ENCODE measurements at regions not wholly inside any gene's neighbourhood (a gene's known extent, or its start where the extent isn't known, plus 50 kb on each side); places are given as distances from the start of the nearest gene placed in this dataset.

- Mint-ChIP-seq H3K27ac (peak overlapping the region; percentile 74), H3K4me3 (no peak overlapping the region), H3K36me3 (no peaks in the 10 kb centered on the region), H3K9me3 (no peaks in the 10 kb centered on the region), H3K27me3 (ENCODE audit: low read depth) (no peaks in the 10 kb centered on the region), H3K4me1 (peaks cover 28% of the 10 kb centered on the region)
- TF ChIP-seq, protein P1, sequence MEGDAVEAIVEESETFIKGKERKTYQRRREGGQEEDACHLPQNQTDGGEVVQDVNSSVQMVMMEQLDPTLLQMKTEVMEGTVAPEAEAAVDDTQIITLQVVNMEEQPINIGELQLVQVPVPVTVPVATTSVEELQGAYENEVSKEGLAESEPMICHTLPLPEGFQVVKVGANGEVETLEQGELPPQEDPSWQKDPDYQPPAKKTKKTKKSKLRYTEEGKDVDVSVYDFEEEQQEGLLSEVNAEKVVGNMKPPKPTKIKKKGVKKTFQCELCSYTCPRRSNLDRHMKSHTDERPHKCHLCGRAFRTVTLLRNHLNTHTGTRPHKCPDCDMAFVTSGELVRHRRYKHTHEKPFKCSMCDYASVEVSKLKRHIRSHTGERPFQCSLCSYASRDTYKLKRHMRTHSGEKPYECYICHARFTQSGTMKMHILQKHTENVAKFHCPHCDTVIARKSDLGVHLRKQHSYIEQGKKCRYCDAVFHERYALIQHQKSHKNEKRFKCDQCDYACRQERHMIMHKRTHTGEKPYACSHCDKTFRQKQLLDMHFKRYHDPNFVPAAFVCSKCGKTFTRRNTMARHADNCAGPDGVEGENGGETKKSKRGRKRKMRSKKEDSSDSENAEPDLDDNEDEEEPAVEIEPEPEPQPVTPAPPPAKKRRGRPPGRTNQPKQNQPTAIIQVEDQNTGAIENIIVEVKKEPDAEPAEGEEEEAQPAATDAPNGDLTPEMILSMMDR (IDR thresholded peaks at IDR 0.05; ENCODE audit: unreplicated experiment), result no peak
- DNase-seq (ENCODE audit: low spot score in 2 of 2, unreplicated experiment in 2 of 2), result no peak
These were observed 199.6 kb downstream of the BCL11A start for GRCh38 chr2:60353863-60354262.

- no peaks in the 10 kb centered on the region for H3K9me3 Mint-ChIP-seq
- H3K4me3 Mint-ChIP-seq, result no peak overlapping the region
- H3K27me3 Mint-ChIP-seq (ENCODE audit: low read depth), result no peaks in the 10 kb centered on the region
- peak overlapping the region; percentile 74 for H3K27ac Mint-ChIP-seq
- no peaks in the 10 kb centered on the region for H3K36me3 Mint-ChIP-seq
- peaks cover 28% of the 10 kb centered on the region for H3K4me1 Mint-ChIP-seq
- TF ChIP-seq, protein P1 (IDR thresholded peaks at IDR 0.05; ENCODE audit: unreplicated experiment), result no peak
- no peak for DNase-seq (ENCODE audit: low spot score in 2 of 2, unreplicated experiment in 2 of 2)
These were observed 200.1 kb downstream of the BCL11A start for GRCh38 chr2:60353406-60353800.

- Mint-ChIP-seq H3K4me3 (no peak overlapping the region), H3K4me1 (peaks cover 28% of the 10 kb centered on the region), H3K27ac (peak overlapping the region; percentile 74), H3K9me3 (no peaks in the 10 kb centered on the region), H3K27me3 (ENCODE audit: low read depth) (no peaks in the 10 kb centered on the region), H3K36me3 (no peaks in the 10 kb centered on the region)
- TF ChIP-seq, protein P1 (IDR thresholded peaks at IDR 0.05; ENCODE audit: unreplicated experiment), result no peak
- DNase-seq (ENCODE audit: low spot score in 2 of 2, unreplicated experiment in 2 of 2), result no peak
These were observed 200.7 kb downstream of the BCL11A start for GRCh38 chr2:60352491-60353405.

DNA sequence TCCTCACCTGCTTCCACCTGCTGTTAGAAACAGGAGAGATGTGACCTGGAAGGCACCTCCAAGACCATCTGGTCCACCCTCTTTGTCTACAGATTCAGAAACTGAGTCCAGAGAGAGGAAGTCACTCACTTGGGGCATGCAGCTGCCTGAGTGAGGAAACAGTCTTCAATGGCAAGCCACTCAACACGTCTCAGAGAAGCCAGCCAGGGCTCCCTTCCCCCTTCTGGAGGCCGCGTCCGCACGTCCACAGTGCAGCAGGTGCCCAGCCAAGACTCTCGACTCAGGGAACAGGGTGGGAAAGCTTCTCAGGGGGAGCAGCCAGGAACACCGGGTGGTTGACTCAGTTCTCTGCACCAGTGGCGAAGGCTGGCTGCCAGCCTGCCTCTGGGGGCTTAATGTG lies 201.7 kb downstream of the BCL11A start:
- Mint-ChIP-seq H3K36me3 (peaks cover 3% of the 10 kb centered on the region), H3K27me3 (ENCODE audit: low read depth) (no peaks in the 10 kb centered on the region), H3K27ac (no peak overlapping the region), H3K4me3 (no peak overlapping the region), H3K9me3 (peaks cover 8% of the 10 kb centered on the region), H3K4me1 (peaks cover 28% of the 10 kb centered on the region)
- no peak for DNase-seq (ENCODE audit: low spot score in 2 of 2, unreplicated experiment in 2 of 2)
- TF ChIP-seq, protein P1 (IDR thresholded peaks at IDR 0.05; ENCODE audit: unreplicated experiment), result no peak

- peaks cover 28% of the 10 kb centered on the region for H3K4me1 Mint-ChIP-seq
These were observed 202.1 kb downstream of the BCL11A start for GRCh38 chr2:60351321-60351720.

More at GRCh38 chr2:60351321-60351720, 202.1 kb downstream of the BCL11A start:
- Mint-ChIP-seq H3K9me3 (peaks cover 8% of the 10 kb centered on the region), H3K27ac (no peak overlapping the region), H3K27me3 (ENCODE audit: low read depth) (no peaks in the 10 kb centered on the region), H3K36me3 (peaks cover 3% of the 10 kb centered on the region), H3K4me3 (no peak overlapping the region)
- DNase-seq (ENCODE audit: low spot score in 2 of 2, unreplicated experiment in 2 of 2), result no peak
- TF ChIP-seq, protein P1 (IDR thresholded peaks at IDR 0.05; ENCODE audit: unreplicated experiment), result no peak

Measured in mesothelial cell of epicardium (in vitro differentiated cells).